C1 segment of cervical spinal cord (tissue), 14 donors: ENCODE measurements at regions not wholly inside any gene's neighbourhood (a gene's known extent, or its start where the extent isn't known, plus 50 kb on each side); places are given as distances from the start of the nearest gene placed in this dataset.

Experiments
- DNase-seq, 14 donors: peaks; one replicate each; lab custom pipeline; 2025; lab: John Stamatoyannopoulos, UW

DNA sequence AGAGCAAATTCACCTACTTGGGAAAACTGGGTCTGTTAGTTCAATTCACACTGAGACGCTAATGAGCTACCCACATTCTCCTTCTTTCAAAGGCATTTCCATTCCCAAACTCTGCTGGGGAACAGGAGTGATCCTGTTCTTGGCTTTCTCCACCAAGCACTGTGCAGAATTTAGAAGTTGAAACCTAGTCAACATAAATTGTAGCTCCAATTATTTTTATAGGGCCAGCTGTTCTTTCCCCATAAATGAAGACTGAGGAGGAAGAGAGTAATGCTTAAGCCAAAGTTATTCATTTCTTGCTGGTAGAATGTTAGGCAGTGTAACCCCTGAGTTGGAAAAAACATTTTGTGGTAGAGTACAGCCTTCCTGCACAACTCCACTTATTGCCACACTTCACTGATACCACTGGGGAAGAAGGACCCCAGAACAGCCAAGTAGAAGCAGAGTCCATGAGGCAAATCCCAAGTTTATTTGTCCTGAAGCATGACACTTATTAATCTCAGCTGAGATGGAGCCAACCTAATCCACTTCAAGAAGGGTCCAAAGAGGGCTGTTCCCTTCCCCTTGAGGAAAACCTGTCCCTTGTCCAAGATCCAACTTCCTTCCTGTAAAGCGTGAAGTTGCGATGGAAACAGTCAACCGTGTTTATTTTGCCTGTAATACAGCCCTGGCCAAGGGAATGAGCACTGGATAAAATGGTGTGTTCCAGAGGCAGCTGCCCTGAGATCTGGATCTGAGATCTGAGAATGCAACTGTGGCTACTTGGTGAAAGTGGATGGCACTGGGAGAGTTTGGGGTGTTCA, 151.8 kb downstream of the TBX5 start:
- DNase-seq, result no peak

DNA sequence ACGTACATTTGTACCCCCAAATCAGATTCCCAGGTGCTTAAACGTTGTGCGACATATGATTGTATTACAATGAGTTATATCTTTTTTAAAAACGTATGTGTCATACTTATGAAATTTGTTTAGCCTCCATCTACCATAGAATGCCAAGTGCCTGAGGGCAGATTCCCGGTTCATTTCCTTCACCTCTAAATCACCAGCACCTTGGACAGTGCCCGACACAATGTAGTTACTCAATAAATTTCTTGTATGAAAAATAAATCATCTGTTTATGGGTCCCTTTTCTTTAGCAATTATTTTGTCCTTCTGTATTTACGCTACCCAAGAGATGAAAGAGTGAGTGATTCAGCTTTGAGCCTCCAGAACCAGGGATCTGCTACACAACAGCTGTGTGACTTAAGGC, 157.4 kb downstream of the TBX5 start:
- DNase-seq, result no peak

DNA sequence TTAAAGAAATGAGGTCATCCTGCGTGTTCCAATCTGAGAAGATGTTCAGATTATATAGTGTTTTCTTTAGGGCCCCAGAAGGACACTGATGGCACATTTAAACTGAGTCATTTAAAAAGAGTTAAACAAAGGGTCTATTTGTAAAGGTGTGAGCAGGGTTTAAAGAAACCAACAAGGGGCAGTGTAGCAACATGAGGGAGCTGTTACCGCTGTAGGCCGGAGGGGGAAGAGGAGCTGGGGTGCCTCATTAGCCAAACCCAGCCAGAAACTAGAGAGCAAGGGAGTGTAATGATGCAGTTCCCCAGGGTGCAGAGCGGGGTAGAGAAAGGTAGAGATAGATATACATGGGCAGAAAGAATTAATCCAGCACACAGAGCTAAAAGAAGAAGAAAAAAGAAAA, 160.4 kb downstream of the TBX5 start:
- DNase-seq, result no peak

DNA sequence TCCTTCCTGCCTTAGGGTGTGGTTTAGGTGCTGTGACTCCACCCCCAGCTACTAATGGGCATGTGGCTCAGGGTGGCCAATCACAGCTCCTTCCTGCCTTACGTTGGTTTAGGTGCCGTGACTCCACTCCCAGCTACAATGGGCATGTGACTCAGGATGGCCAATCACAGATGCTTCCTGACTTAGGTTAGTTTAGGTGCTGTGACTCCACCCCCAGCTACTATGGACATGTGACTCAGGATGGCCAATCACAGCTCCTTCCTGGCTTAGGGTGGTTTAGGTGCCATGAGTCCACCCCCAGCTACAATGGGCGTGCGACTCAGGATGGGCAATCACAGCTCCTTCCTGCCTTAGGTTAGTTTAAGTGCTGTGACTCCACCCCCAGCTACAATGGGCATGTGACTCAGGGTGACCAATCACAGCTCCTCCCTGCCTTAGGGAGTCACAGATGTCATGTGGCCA, 163.9 kb downstream of the TBX5 start:
- DNase-seq, result no peak

DNA sequence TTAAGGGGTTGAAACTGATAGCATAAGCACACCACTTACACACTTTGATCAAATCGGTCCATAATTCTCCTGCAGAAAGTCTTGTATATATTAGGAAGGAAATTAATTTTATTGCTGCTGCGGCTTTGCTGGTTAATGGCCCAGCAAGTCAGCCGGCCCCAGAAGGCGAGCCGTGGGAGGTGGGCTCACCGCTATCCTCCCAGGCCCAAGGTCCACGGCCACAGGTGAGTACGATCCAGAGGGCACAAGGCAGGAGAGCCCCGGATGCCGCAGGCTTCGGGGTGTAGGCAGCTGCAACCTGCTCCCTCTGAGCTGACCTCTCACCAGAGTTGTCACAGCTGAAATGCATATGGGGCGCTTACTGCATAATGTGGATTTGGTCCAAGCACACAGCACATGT, 165.7 kb downstream of the TBX5 start:
- DNase-seq, result no peak

DNA sequence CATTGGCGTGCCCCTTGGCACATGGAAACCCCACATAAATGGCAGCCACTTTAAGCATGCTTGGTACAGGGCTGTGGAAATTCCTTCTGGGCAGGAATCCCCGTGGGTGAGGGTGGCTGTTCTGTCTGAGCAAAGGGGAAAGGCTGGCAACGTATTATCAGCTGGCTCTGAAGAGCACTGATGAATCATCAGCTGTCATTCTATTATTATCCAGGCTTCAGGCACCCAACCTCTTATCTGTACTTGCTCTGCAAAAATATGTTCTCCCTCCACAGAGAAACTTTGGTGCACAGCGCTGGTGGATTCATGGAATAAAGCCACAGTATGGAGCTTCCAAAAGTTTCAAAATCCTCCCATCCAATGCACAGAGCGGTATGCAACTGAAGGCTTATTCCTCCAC, 167.1 kb downstream of the TBX5 start:
- DNase-seq, result no peak

DNA sequence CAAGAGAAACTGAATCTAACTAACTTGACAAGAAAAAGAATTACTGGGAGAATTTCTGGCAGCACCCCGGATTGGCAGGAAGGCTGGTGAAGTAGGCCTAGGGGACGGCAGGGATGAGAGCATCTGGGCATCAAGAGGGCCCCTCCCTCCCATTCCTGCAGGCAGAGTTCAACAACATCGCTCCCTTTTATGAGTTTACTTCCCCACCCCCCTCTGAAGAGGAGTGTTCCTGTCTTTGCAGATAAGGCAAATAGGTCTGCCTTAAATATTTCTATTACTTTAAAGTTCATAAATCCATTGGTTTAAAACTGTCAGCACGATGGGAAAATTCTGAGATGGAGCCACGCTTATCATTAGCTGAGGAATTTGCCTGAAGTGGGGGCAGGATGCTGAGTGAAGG, 168.7 kb downstream of the TBX5 start:
- DNase-seq, result no peak

DNA sequence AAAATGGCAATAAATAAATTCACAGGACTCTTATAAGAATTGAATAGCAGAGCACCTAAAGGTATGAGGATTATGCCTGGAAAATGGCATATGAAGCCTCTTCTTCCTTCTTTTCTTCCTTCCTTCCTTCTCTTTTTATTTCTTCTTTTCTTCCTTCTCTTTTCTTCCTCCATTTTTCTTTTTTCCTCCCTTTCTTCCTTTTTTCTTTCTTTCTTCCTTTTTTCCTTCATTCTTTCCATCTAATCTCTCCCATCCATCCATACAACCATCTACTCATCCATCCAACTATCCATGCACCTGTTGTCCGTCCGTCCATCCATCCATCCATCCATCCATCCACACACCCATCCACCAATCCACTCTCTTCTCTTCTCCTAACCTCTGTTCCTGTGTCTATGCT, 173.8 kb downstream of the TBX5 start:
- no peak for DNase-seq

DNA sequence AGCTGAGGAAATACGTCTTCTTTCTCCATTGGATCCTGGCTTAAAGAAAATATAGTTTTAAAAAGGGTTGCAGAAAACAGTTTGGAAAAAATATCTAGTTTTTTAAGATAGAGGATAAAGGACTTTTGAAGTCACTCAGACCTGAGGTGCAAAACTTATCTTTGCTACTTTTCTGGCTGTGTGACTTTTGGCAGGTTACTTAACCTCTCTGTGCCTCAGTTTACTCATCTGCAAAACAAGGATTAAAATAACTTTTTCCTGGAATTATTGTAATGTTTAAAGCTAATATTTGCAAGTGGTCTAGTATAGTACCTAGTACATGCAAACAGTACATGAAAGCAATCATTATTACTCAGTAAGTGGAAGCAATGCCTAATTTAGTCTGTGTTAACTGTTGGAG, 176.8 kb downstream of the TBX5 start:
- no peak for DNase-seq

DNA sequence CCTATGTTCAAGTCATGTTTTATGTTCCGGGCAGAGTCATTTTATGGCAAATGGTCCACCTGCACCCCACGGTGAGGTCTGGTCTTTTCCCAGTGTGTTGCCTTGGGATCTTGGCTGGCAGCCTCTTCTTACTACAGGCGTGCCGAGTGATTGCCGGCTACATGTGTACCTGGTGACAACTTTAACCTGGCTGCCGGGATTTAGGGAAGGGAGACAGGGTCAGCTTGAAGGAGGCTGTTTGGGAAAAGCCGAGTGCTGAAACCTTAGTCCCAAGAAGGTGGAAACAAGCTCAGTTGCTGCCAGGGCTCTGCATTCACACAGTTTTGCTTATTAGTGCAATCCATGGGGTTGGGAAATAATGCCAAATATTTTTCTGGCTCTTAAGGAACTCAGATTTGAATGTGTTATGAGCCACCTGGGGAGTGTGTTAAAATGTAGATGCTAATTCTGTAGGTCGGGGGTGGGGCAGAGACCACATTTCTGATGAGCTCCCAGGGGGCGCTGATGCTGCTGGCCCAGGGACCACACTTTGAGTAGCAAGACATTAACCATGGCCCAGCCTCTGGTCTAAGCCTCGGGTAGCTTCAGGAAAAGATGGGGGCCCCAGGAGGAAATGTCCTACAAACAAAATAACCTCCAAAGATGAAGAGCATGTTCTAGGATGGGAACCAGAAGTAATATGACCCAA, 179.6 kb downstream of the TBX5 start:
- DNase-seq, result peak in 1 of 14 donors; percentile 1

DNA sequence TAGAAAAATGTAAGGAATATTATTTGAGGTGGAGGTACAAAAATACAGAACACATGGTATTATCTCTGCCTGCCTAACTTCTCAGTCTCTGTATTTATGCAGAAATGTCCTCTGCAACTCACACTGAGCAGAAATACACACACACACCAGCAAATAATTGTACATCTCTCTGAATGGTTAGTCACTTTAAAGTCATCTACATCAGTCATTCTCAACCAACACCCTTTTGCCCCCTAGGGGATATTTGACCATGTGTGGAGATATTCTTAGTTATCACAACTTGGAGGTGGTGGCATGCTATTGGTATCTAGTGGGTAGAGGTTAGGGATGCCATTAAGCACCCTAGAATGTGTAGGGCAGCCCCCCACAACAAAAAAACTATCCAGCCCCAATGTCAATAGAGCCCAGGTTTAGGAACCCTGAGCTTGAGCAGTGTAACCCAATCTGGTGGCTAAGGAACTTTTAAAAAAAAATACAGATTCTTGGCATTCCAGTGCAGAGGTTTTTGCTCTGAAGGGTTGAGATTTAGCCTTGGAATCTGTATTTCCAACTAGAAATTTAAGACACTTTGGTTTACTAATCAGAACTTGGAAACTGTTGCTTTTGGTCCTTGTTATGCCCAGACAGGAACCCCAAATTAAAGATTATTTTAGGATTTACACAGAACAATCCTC, 183.8 kb downstream of the TBX5 start:
- DNase-seq, result no peak

DNA sequence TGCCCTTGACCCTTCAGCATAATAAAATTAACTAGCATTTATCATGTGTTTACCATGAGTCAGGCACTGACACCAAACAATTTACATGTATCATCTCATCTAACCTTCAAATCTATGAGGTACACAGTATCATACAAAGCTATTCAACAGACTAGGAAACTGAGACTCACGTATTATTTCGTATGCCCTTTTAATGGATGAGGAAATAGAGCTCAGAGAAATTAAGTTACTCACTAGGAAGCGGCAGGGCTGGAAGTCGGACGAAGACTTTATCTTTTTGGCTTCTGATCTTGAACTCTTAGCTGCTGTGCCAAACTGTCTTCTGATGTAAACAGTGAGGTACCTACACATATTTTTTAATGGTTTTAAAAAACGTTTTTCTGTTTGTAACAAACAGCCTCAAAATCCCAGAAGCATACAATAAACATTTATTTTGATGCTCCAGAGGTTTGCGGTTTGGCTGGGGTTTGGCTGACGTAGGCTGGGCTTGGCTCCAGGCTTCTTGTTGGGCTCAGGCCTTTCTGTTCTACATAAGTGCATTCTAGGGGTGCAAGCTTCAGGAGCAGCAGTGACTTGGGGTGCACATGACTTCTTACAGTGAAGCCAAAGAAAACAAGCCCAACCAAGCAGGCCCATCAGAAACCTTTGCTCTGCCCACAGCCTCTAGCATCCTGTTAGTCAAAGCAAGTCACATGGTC, 184.7 kb downstream of the TBX5 start:
- DNase-seq, result no peak

DNA sequence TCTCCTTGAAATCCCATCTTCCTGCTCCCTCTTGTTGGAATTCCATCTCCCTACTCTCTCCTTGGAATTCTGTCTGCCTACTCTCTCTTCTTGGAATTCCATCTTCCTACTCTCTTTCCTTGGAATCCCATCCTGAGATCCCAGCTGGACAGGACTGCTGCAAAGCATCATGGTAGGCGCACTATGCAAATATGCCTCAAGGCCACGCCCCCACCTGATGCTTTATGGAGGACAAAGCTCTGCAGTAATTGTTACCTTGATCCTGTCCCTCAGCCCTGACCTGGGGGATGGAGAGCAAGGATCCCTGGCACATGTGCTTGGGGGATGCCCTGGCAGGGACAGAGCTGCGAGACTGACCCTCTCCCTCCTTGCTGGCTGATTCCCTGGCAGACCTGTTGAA, 185.6 kb downstream of the TBX5 start:
- DNase-seq, result no peak

DNA sequence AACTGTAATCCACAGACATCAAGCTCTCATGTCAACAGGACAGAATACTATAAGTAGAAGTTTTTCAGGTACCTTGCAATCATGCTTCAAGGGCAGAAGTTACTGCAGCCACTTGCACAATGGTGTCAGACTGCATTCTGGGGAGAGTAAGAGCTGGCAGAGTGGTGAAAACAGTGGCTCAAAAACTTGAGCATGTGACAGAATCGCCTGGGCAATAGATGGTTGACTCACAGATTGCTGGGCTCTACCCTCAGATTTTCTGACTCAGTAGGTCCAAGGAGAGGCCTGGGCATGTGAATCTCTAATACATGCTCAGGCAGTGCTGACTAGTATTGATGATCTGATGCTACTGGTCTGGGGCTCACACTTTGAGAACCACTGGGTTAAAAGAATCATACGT, 187.8 kb downstream of the TBX5 start:
- no peak for DNase-seq

DNA sequence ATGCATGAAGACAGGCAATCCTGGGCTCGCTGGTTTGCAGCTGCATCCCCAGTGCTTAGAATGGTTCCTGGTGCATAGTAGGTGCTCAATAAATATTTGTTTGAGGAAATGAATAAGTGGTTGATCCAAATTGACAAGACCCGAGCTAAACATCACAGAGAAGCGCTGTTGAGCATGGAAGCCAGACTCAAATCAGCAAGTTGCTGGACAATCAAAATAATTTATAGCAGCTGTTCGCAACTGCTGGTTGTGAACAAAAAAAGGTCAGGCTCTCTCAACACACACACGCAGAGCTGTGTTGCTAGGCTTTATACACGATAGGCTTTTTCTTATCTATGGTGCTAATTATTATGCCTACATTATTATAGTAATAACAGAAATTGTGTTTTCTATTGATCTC, 190.2 kb downstream of the TBX5 start:
- DNase-seq, result no peak

DNA sequence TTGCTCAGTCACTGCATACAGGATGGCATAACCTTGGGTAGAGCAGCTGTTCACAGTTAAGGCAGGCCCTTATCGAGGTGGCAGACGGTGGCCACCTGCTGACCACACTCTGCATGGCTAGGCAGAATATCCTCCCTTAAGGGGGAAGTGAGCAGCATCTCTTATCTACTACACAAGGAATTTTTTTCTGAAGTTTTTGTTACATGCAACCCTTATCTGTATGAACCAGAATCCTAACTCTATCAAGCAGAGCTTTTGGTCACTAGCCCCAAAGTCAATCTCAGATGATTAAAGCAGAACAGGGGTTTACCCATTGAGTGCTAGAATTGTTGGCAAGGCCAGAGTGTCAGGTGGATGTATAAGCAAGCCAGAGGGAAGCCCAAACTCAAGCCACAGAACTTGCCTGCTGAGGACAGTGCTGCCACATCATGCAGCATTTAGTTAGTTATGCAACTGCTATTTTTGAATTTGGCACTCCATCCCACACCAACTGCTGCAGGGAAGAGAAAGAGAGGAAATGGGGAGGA, 192.8 kb downstream of the TBX5 start:
- no peak for DNase-seq

DNA sequence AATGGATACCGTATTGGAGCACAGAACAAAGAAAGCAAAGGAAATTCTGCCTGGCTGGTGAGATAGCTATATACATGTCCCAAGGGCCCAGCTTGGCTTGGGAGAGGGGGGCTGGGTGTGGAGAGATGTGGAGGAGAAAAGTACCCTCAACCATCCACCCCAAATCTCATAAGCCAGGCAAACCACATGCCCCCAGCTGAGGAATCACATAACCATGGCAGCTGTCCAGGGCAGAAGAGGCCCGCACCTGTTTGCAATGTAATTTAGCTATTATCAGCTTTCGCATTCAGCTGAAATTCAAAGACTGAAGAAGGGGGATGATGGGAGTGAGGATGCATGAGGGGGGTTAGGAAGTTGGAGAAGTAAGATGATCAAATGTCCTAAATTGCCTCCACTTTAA, 196.1 kb downstream of the TBX5 start:
- DNase-seq, result no peak

DNA sequence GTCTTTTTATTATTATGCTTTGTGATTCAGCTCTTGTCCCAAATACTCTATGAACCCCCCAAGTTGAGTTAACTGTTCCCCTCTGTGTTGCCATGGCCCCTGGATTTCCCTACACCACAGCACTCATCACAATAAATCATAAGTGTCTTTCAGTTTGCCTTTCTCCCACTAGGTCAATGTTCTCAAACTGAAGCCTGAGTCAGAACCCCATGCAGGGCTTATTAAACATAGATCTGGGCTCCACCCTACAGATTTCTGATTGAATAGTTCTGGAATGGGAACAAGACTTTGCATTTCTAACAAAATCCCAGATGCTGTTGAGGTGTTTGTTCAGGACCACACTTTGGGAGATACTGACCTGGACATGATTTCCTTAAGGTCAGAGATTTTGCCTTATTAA, 199.4 kb downstream of the TBX5 start:
- no peak for DNase-seq

DNA sequence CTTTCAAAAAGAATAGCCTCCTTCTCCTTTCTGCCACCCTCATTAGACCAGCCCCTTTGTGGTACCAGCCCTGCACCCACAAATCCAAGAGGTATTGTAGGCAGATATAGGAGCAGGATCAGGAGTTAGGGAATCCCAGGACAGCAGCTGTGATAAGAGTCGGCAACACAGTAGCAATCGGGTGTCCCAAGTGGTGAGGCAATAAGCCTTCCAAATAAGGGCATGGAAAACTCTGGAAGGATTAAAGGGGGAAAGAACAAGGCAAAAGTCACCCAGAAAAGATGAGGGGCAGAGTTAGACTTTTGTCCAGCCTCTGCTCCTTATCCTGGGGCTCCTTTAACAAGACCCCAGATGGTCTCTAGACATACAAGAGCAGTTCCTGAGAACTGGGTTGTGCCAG, 204.2 kb downstream of the TBX5 start:
- DNase-seq, result no peak

DNA sequence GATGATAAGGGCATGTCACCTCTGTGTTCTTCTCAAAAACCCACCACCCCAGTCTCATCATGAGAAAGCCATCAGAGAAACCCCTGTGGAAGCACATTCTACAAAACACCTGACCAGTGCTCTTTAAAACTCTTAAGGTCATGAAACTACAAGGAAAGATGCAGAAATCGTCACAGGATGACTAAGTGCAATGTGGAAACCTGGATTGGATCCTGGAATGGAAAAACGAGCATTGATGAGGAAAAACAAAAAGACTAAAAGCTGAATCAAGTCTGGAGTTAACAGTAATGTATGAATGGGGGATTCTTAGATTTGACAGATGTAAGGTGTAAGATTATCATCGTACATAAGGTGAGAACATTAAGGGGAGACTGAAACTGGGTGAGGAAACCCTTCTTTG, 211.0 kb downstream of the TBX5 start:
- no peak for DNase-seq

DNA sequence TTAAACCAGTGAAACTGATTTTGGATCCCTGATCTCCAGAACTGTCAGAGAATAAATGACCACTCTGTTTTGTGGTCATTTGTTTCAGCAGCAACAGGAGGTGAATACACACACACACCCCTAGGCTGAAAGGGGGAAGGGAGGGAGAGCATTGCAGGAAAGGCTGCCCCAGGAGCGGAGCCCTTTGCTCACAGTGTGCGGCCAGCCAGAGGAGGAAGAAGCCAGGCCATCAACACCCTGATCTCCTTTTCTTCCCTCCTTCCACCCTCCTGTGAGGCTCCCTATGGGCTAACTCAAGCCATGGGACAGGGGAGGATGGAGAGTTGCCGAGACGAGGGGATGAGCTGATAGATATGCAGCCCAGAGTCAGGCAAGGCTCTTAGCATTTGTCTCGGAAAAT, 211.9 kb downstream of the TBX5 start:
- no peak for DNase-seq

DNA sequence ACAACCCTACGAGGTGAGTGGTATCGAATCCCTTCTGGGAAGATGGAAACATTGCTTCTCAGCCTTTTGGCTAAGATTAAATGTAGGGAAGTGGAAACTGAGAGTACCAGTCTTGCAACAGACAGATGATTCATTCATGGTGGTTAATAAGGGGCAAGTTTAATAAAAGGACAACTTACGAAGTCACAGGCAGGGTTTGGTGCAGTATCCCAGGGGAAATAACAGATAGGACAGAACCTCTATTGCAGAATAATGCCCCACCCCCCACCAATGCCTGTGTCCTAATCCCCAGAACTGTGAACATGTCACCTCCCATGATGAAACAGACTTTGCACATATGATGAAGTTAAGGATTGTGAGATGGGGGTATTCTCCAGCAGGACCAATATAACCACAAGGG, 212.5 kb downstream of the TBX5 start:
- no peak for DNase-seq
